ENCODE measurements at regions not wholly inside any gene's neighbourhood (a gene's known extent, or its start where the extent isn't known, plus 50 kb on each side); places are given as distances from the start of the nearest gene placed in this dataset.

DNA sequence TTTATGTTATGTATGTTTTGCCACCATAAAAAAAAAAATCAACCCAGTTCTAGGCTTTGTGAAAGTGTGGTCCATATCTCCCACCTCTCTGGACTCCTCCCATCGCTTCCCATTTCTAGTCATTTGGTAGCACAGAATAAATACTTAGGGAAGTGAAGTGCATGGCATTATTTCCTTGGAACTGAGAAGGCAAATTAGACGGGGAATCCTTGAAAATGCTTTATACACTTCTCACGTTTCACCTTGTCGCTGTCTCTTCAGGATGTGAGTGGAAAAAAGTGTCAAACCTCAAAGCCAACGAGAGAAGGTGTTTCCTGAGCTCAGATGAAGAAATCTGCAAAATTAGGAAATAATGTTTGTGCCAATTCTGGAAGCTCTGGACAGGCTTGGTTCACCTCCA lies 209.9 kb downstream of the ATG4C start:
- in situ Hi-C loops (cut with MboI; ENCODE audit: low pct_unique_long_range_greater_than_20kb, low sequenced_read_pairs, unreplicated experiment): no loop called here
- no peak for DNase-seq (ENCODE audit: low spot score)
- TF ChIP-seq, protein P1, sequence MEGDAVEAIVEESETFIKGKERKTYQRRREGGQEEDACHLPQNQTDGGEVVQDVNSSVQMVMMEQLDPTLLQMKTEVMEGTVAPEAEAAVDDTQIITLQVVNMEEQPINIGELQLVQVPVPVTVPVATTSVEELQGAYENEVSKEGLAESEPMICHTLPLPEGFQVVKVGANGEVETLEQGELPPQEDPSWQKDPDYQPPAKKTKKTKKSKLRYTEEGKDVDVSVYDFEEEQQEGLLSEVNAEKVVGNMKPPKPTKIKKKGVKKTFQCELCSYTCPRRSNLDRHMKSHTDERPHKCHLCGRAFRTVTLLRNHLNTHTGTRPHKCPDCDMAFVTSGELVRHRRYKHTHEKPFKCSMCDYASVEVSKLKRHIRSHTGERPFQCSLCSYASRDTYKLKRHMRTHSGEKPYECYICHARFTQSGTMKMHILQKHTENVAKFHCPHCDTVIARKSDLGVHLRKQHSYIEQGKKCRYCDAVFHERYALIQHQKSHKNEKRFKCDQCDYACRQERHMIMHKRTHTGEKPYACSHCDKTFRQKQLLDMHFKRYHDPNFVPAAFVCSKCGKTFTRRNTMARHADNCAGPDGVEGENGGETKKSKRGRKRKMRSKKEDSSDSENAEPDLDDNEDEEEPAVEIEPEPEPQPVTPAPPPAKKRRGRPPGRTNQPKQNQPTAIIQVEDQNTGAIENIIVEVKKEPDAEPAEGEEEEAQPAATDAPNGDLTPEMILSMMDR (IDR thresholded peaks at IDR 0.05; ENCODE audit: extremely low read depth, insufficient read depth, missing control alignments): no peak

DNA sequence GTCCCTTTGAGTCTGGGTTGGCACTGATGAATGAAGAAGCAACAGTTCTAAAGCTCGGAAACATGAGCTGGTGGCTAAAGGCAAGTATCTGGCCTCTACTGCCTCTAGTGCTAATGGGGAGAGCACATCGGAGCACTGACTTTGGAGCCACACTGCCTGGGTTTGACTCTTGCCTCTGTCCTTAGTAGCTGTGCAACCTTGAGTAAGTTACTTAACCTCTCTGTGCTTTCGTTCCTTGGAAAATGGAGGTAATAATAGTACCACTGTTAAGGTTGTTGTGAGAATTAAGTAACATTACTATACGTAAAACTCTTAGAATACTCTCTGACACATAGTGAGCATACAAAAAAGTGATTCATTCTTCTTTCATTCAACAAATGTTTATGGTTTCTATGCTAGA lies 211.2 kb downstream of the ATG4C start:
- no peak for DNase-seq (ENCODE audit: low spot score)
- TF ChIP-seq, protein P1 (IDR thresholded peaks at IDR 0.05; ENCODE audit: extremely low read depth, insufficient read depth, missing control alignments): no peak
- in situ Hi-C loops (cut with MboI; ENCODE audit: low pct_unique_long_range_greater_than_20kb, low sequenced_read_pairs, unreplicated experiment): no loop called here

DNA sequence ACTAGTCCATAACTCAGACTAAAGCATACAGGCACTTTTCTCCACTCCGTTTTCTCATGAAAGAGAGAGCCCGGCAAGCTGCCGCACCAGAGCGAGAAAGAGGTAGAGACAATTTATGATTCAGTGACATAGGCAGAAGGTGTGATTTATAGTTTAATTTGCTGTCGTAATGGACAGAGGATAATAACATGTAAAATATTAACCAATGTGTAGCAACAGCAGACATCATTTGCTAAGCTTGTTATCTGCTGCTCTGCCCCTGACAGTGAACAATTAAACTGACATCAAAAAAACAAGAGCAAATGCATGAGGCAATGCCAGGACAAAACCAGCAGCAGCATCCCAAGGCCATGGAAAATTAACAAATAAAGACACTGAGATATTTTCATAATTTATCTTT lies 214.0 kb downstream of the ATG4C start:
- in situ Hi-C loops (cut with MboI; ENCODE audit: low pct_unique_long_range_greater_than_20kb, low sequenced_read_pairs, unreplicated experiment): no loop called here
- TF ChIP-seq, protein P1 (IDR thresholded peaks at IDR 0.05; ENCODE audit: extremely low read depth, insufficient read depth, missing control alignments): no peak
- no peak for DNase-seq (ENCODE audit: low spot score)

- TF ChIP-seq, protein P1 (IDR thresholded peaks at IDR 0.05; ENCODE audit: extremely low read depth, insufficient read depth, missing control alignments): no peak
- in situ Hi-C loops (cut with MboI; ENCODE audit: low pct_unique_long_range_greater_than_20kb, low sequenced_read_pairs, unreplicated experiment): no loop called here
- DNase-seq (ENCODE audit: low spot score): no peak
Measured at GRCh38 chr1:62998845-62999649, 215.1 kb downstream of the ATG4C start.

DNA sequence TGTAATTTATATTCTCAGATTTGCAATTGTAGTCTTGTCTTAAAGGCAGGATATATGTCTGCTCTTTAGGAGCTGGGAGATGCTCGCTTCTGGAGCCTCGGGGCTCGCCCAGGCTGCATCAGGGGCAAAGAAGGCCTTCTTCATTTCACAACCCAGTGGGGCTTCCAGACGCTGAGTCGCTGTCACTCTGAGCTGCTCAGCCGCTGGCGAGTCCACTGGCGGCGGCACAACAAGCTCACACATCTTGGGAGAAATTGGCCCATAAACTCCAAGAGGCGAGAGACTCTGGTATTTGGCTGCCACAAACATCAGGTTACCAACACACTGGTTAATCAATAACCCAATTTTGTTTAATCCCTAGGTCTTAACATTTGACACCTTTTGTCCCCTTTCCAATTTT lies 216.6 kb downstream of the ATG4C start:
- TF ChIP-seq, protein P1 (IDR thresholded peaks at IDR 0.05; ENCODE audit: extremely low read depth, insufficient read depth, missing control alignments): no peak
- in situ Hi-C loops (cut with MboI; ENCODE audit: low pct_unique_long_range_greater_than_20kb, low sequenced_read_pairs, unreplicated experiment): no loop called here
- DNase-seq (ENCODE audit: low spot score): no peak

DNA sequence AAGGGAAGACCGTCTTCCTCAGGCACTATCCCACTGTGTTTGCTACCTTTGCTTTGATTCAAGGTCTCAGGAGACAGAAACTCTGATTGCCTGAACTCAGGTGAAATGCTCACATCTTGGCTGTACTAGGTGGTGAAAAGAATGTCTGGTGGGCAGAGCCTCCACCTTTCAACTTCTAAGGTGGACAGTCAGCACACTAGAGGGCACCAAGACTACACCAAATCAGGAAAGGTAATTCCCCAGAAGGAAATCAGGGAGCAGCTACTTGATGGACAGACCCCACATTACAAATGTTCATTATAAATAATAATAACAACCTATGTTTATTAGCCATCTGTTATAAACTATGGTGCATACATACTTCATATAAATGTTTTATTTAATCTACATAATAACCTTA lies 220.9 kb downstream of the ATG4C start:
- DNase-seq (ENCODE audit: low spot score): peak; percentile 22
- in situ Hi-C loops (cut with MboI; ENCODE audit: low pct_unique_long_range_greater_than_20kb, low sequenced_read_pairs, unreplicated experiment): no loop called here
- TF ChIP-seq, protein P1 (IDR thresholded peaks at IDR 0.05; ENCODE audit: extremely low read depth, insufficient read depth, missing control alignments): peak; percentile 24

All from GM13977 (cell line).